IMR-90 (cell line): ENCODE measurements at regions not wholly inside any gene's neighbourhood (a gene's known extent, or its start where the extent isn't known, plus 50 kb on each side); places are given as distances from the start of the nearest gene placed in this dataset.
A peak's percentile ranks its signal among the peaks of the same experiment; 100 is the strongest.

ENCODE experiments used
- ATAC-seq: fragments of 200-7000 bp; cut with Tn5 transposase; 2 replicates; pipeline ENCODE4 v1.9.1; 2020; ENCODE audit warnings: low read depth, mild to moderate bottlenecking, moderate library complexity
- BruUV-seq: library from RNA; stranded (reverse); fragments of 400-500 nt; replicated peaks from 2 replicates; lab custom pipeline; 2021; lab: Mats Ljungman, UMichigan
- CTCF ChIA-PET: fragments of 300-600 bp; formaldehyde crosslinking; extraction: SDS; loops from one replicate; lab custom pipeline; 2021; ENCODE audit warnings: antibody characterized with exemption; lab: Yijun Ruan, JAX
- POLR2A ChIA-PET: fragments of 300-600 bp; sonication (Branson Sonifier 250); formaldehyde crosslinking; loops from one replicate; lab custom pipeline; 2022; ENCODE audit warnings: antibody characterized with exemption; ENCODE audit not compliant: unreplicated experiment; lab: Charles Lee
- DNase-seq: peaks from one replicate; pipeline ENCODE4 v3.0.0; 2013
- H2AFZ ChIP-seq: replicated peaks from 2 replicates; pipeline ENCODE3; 2013; ENCODE audit warnings: low read length, mild to moderate bottlenecking; ENCODE audit not compliant: poor library complexity
- H2AK5ac ChIP-seq: 2 replicates; pipeline ENCODE4 v1.6.1; 2013; ENCODE audit warnings: low read depth, low read length, inconsistent platforms
- H2AK9ac ChIP-seq: replicated peaks from 2 replicates; pipeline ENCODE3; 2013; ENCODE audit warnings: mild to moderate bottlenecking, low read depth, low read length, moderate library complexity; ENCODE audit not compliant: poor library complexity
- H2BK120ac ChIP-seq: 2 replicates; pipeline ENCODE4 v1.6.1; 2013; ENCODE audit warnings: low read depth, low read length, inconsistent platforms
- H2BK15ac ChIP-seq: 3 replicates; pipeline ENCODE4 v1.6.1; 2013; ENCODE audit warnings: low read depth, low read length, inconsistent platforms
- H2BK20ac ChIP-seq: 2 replicates; pipeline ENCODE4 v1.6.1; 2013; ENCODE audit warnings: low read depth, mild to moderate bottlenecking, inconsistent platforms, low read length, moderate library complexity
- H2BK5ac ChIP-seq: 2 replicates; pipeline ENCODE4 v1.6.1; 2013; ENCODE audit warnings: mild to moderate bottlenecking, low read depth, low read length, inconsistent platforms; ENCODE audit not compliant: poor library complexity, severe bottlenecking
- H3K14ac ChIP-seq: replicated peaks from 2 replicates; pipeline ENCODE4 v1.6.1; 2013; ENCODE audit warnings: low read depth, low read length, inconsistent platforms
- H3K18ac ChIP-seq: 2 replicates; pipeline ENCODE4 v1.6.1; 2013; ENCODE audit warnings: low read depth, low read length, control low read depth
- H3K23ac ChIP-seq: 2 replicates; pipeline ENCODE4 v1.6.1; 2013; ENCODE audit warnings: low read depth, low read length, inconsistent platforms
- H3K27ac ChIP-seq: 2 replicates; pipeline ENCODE4 v1.5.1; 2013; ENCODE audit warnings: mild to moderate bottlenecking, control low read depth, low read length; ENCODE audit not compliant: insufficient read depth
- H3K27me3 ChIP-seq: 2 replicates; pipeline ENCODE4 v1.6.1; 2013; ENCODE audit warnings: low read length; ENCODE audit not compliant: control insufficient read depth, insufficient read depth
- H3K36me3 ChIP-seq: 2 replicates; pipeline ENCODE4 v1.6.1; 2013; ENCODE audit warnings: low read length, mixed read lengths; ENCODE audit not compliant: control insufficient read depth, insufficient read depth
- H3K4ac ChIP-seq: 2 replicates; pipeline ENCODE4 v1.6.1; 2013; ENCODE audit warnings: low read depth, low read length, inconsistent platforms
- H3K4me1 ChIP-seq: 2 replicates; pipeline ENCODE4 v1.6.1; 2013; ENCODE audit warnings: low read length, mixed read lengths; ENCODE audit not compliant: control insufficient read depth, insufficient read depth
- H3K4me2 ChIP-seq: 2 replicates; pipeline ENCODE4 v1.6.1; 2013; ENCODE audit warnings: low read depth, mild to moderate bottlenecking, control low read depth, low read length, moderate library complexity
- H3K4me3 ChIP-seq: 2 replicates; pipeline ENCODE4 v1.5.1; 2013; ENCODE audit warnings: low read depth, mild to moderate bottlenecking, control low read depth, low read length, moderate library complexity; ENCODE audit not compliant: insufficient read depth
- H3K56ac ChIP-seq: 2 replicates; pipeline ENCODE4 v1.6.1; 2013; ENCODE audit warnings: low read length, inconsistent platforms; ENCODE audit not compliant: insufficient read depth; ENCODE audit errors: extremely low read depth
- H3K79me1 ChIP-seq, 2 experiments: 2 replicates each; pipeline ENCODE4 v1.6.1; 2013; ENCODE audit warnings: low read length in 2 of 2, inconsistent platforms in 1 of 2, low read depth in 1 of 2
- H3K9ac ChIP-seq: 2 replicates; pipeline ENCODE4 v1.6.1; 2013; ENCODE audit warnings: low read depth, low read length, control low read depth
- H3K9me1 ChIP-seq: 2 replicates; pipeline ENCODE4 v1.6.1; 2013; ENCODE audit warnings: low read length, inconsistent platforms; ENCODE audit not compliant: insufficient read depth
- H3K9me3 ChIP-seq: 2 replicates; pipeline ENCODE4 v1.6.1; 2013; ENCODE audit warnings: low read length; ENCODE audit not compliant: control insufficient read depth, insufficient read depth
- H4K20me1 ChIP-seq: 2 replicates; pipeline ENCODE4 v1.6.1; 2013; ENCODE audit warnings: low read length, inconsistent platforms; ENCODE audit not compliant: insufficient read depth
- H4K5ac ChIP-seq: 2 replicates; pipeline ENCODE4 v1.6.1; 2013; ENCODE audit warnings: mild to moderate bottlenecking, low read depth, low read length, control low read depth
- H4K8ac ChIP-seq, 2 experiments: 2 replicates each; pipeline ENCODE4 v1.6.1; 2013; ENCODE audit warnings: low read depth in 2 of 2, low read length in 2 of 2, control low read depth in 1 of 2, inconsistent platforms in 1 of 2
- H4K91ac ChIP-seq: 2 replicates; pipeline ENCODE4 v1.6.1; 2013; ENCODE audit warnings: low read depth, low read length, inconsistent platforms; ENCODE audit not compliant: insufficient read depth
- BHLHE40 ChIP-seq: fragments of 150-350 bp; IDR thresholded peaks from 2 replicates; pipeline ENCODE4 v1.6.1; 2016; ENCODE audit warnings: mild to moderate bottlenecking, low read depth, low read length
- MXI1 ChIP-seq: IDR thresholded peaks from 2 replicates; pipeline ENCODE4 v1.6.1; 2012; ENCODE audit warnings: low read depth, mild to moderate bottlenecking, low read length, moderate library complexity, borderline replicate concordance
- POLR2A ChIP-seq: IDR thresholded peaks from 2 replicates; pipeline ENCODE4 v1.6.1; 2012; ENCODE audit warnings: mild to moderate bottlenecking, low read depth, low read length
- USF2 ChIP-seq: fragments of 150-350 bp; IDR thresholded peaks from 2 replicates; pipeline ENCODE4 v1.6.1; 2017; ENCODE audit warnings: mild to moderate bottlenecking, antibody characterized with exemption, low read length, low read depth
- WGBS, 2 experiments: methylation state at CpG; one replicate each; pipeline versions ENCODE4 v1.1.5 to v1.1.7; 2013; ENCODE audit warnings: missing lambda C conversion rate in 2 of 2; ENCODE audit not compliant: insufficient read length in 1 of 2; ENCODE audit errors: extremely low coverage in 2 of 2; 5-methylcytosine and 5-hydroxymethylcytosine counted together
- dilution Hi-C: fragments of 300-500 bp; cut with HindIII; formaldehyde crosslinking; loops from one replicate; pipeline ENCODE4 v1.14.3; 2018; ENCODE audit warnings: low sequenced_read_pairs; ENCODE audit not compliant: unreplicated experiment
- in situ Hi-C: fragments of 300-500 bp; cut with MboI; formaldehyde crosslinking; loops from 3 replicates; pipeline ENCODE4 v1.14.3; 2019; ENCODE audit warnings: low sequenced_read_pairs, inconsistent platforms, mixed read lengths
- intact Hi-C: fragments of 100-400 bp; cut with micrococcal nuclease; formaldehyde crosslinking; loops from 2 replicates; pipeline ENCODE4 v1.10.0; 2022

DNA sequence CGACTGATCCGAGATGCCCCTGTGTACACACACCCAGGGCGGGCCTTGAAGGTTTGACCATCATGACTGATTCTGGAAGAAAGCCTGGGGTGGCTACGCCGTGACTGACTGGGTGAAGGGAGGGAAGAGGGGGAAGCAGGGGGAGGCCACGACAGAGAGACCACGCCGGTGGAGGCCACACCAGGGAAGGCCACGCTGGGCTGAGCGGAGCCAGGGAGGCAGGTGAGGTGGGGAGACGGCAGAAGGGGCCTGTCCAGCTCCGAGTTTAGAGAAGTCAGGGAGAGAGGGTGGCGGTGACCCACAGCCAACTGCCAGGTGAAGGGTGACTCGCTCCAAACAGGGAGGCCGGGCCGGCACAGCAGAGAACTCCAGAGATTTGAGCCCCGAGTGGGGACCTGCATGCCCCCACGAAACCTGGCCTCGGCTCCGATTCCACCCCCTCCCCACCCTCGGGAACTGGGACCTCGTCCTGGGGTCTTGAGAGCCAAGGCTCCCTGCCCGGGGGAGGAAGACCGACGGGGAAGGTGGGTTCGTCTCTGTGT is 102.6 kb downstream of the PTPRS start:
- Histone ChIP-seq H3K4me2 (no peak overlapping the region), H3K9ac (no peak overlapping the region), H3K4ac (no peak overlapping the region), H4K5ac (no peak overlapping the region), H3K14ac (no peak overlapping the region), H4K8ac (no peak overlapping the region), H2BK20ac (no peak overlapping the region), H3K4me1 (no peaks in the 10 kb centered on the region), H3K79me1 (0 out of 4 replicates have a peak, but pooled peaks cover 0 to under 1% of the 10 kb centered on the region in 2 experiments), H2AFZ (no peak overlapping the region), H2BK15ac (no peak overlapping the region), H3K9me1 (0 out of 2 replicates have a peak, but pooled peaks cover 3% of the 10 kb centered on the region), H2BK5ac (no peak overlapping the region), H4K20me1 (peaks cover 4% of the 10 kb centered on the region; the same call in 1 of the 2 replicates), H3K18ac (no peak overlapping the region), H2AK5ac (no peak overlapping the region), H3K27ac (no peak overlapping the region), H3K56ac (no peak overlapping the region), H2BK120ac (no peak overlapping the region), H3K27me3 (no peaks in the 10 kb centered on the region), H3K4me3 (no peak overlapping the region), H3K23ac (no peak overlapping the region), H3K9me3 (no peaks in the 10 kb centered on the region), H3K36me3 (peaks cover 27% of the 10 kb centered on the region), H4K91ac (no peak overlapping the region), H2AK9ac (peak overlapping the region; percentile 28)
- intact Hi-C loops, result no loop called here
- DNase-seq, result no peak
- no peak for ATAC-seq
- CTCF ChIA-PET, result no interaction called here
- WGBS, 2 experiments, result 98% methylated on average over 15 of the region's 26 CpGs; no CpG with 5 or more reads in 1 of the 2 experiments
- in situ Hi-C loops, result no loop called here
- BruUV-seq, result no TSS peak
- POLR2A ChIA-PET, result no interaction called here
- TF ChIP-seq USF2 (no peak), BHLHE40 (no peak), POLR2A (no peak), MXI1 (no peak)
- dilution Hi-C loops, result no loop called here
